WTC11 (cell line): ENCODE measurements at regions not wholly inside any gene's neighbourhood (a gene's known extent, or its start where the extent isn't known, plus 50 kb on each side); places are given as distances from the start of the nearest gene placed in this dataset.

ENCODE experiments used
- ATAC-seq: fragments of 200-7000 bp; cut with Tn5 transposase; 2 replicates; pipeline ENCODE4 v1.10.0; 2021; ENCODE audit warnings: mild to moderate bottlenecking, moderate library complexity
- CTCF ChIA-PET: fragments of 300-600 bp; sonication (Branson Sonifier 250); formaldehyde crosslinking; loops from one replicate; lab custom pipeline; 2021; ENCODE audit warnings: antibody characterized with exemption; lab: Charles Lee
- POLR2A ChIA-PET: fragments of 350-600 bp; sonication (Branson Sonifier 250); formaldehyde crosslinking; loops from one replicate; lab custom pipeline; 2021; ENCODE audit warnings: antibody characterized with exemption; lab: Charles Lee
- DNase-seq: peaks from one replicate; pipeline ENCODE4 v3.0.0; 2021; ENCODE audit warnings: low spot score
- H3K27ac Mint-ChIP-seq: 2 replicates; pipeline ENCODE4 v1.8.0; 2021; ENCODE audit warnings: mixed read lengths
- H3K27me3 Mint-ChIP-seq: 2 replicates; pipeline ENCODE4 v1.8.0; 2021; ENCODE audit warnings: low read depth, mild to moderate bottlenecking, moderate library complexity, mixed read lengths
- H3K36me3 Mint-ChIP-seq: 2 replicates; pipeline ENCODE4 v1.8.0; 2021; ENCODE audit warnings: mixed read lengths
- H3K4me1 Mint-ChIP-seq: 2 replicates; pipeline ENCODE4 v1.8.0; 2022; ENCODE audit warnings: mixed read lengths
- H3K4me3 Mint-ChIP-seq: 2 replicates; pipeline ENCODE4 v1.8.0; 2021; ENCODE audit warnings: mild to moderate bottlenecking, moderate library complexity, mixed read lengths
- H3K9me3 Mint-ChIP-seq: 2 replicates; pipeline ENCODE4 v1.8.0; 2021; ENCODE audit warnings: mixed read lengths
- AFF4 ChIP-seq: sonication (generic); formaldehyde crosslinking; IDR thresholded peaks from 2 replicates; pipeline ENCODE4 v1.8.1; 2023; ENCODE audit warnings: mild to moderate bottlenecking, missing genetic modification reagents, borderline replicate concordance
- ARID4B ChIP-seq: sonication (generic); formaldehyde crosslinking; IDR thresholded peaks from 2 replicates; pipeline ENCODE4 v1.8.0; 2023; ENCODE audit warnings: missing genetic modification reagents, mild to moderate bottlenecking, borderline replicate concordance
- ATF2 ChIP-seq: sonication (generic); formaldehyde crosslinking; IDR thresholded peaks from 2 replicates; pipeline ENCODE4 v1.8.1; 2022; ENCODE audit warnings: low read depth, missing genetic modification reagents, borderline replicate concordance
- ATF6 ChIP-seq: sonication (generic); formaldehyde crosslinking; IDR thresholded peaks from 2 replicates; pipeline ENCODE4 v1.8.1; 2023; ENCODE audit warnings: mild to moderate bottlenecking, missing genetic modification reagents
- CREB1 ChIP-seq: sonication (generic); formaldehyde crosslinking; IDR thresholded peaks from 2 replicates; pipeline ENCODE4 v1.8.0; 2023; ENCODE audit warnings: mild to moderate bottlenecking, missing genetic modification reagents
- E2F1 ChIP-seq: sonication (generic); formaldehyde crosslinking; IDR thresholded peaks from 2 replicates; pipeline ENCODE4 v1.8.0; 2022; ENCODE audit warnings: mild to moderate bottlenecking, missing genetic modification reagents
- ETV6 ChIP-seq: sonication (generic); formaldehyde crosslinking; IDR thresholded peaks from 2 replicates; pipeline ENCODE4 v1.8.1; 2022; ENCODE audit warnings: mild to moderate bottlenecking, missing genetic modification reagents
- NFATC4 ChIP-seq: fragments of 250-450 bp; sonication (Bioruptor Pico); IDR thresholded peaks from 2 replicates; pipeline ENCODE4 v1.9.0; 2021; ENCODE audit warnings: mild to moderate bottlenecking
- NR1H2 ChIP-seq: sonication (generic); formaldehyde crosslinking; IDR thresholded peaks from 2 replicates; pipeline ENCODE4 v1.9.0; 2021; ENCODE audit warnings: mild to moderate bottlenecking, moderate library complexity, missing genetic modification reagents
- SMAD4 ChIP-seq: sonication (generic); formaldehyde crosslinking; IDR thresholded peaks from 2 replicates; pipeline ENCODE4 v1.8.0; 2022; ENCODE audit warnings: mild to moderate bottlenecking, missing genetic modification reagents
- TEAD1 ChIP-seq: sonication (generic); formaldehyde crosslinking; IDR thresholded peaks from 2 replicates; pipeline ENCODE4 v1.8.0; 2022; ENCODE audit warnings: mild to moderate bottlenecking, missing genetic modification reagents
- TP53 ChIP-seq: sonication (generic); formaldehyde crosslinking; IDR thresholded peaks from 2 replicates; pipeline ENCODE4 v1.8.1; 2023; ENCODE audit warnings: mild to moderate bottlenecking, missing genetic modification reagents
- ZNF219 ChIP-seq: sonication (generic); formaldehyde crosslinking; IDR thresholded peaks from 2 replicates; pipeline ENCODE4 v1.8.0; 2023; ENCODE audit warnings: missing genetic modification reagents, mild to moderate bottlenecking, borderline replicate concordance
- ZNF317 ChIP-seq: sonication (generic); formaldehyde crosslinking; IDR thresholded peaks from 2 replicates; pipeline ENCODE4 v1.8.1; 2023; ENCODE audit warnings: low read depth, mild to moderate bottlenecking, moderate library complexity, missing genetic modification reagents, borderline replicate concordance
- ZNF512 ChIP-seq: sonication (generic); formaldehyde crosslinking; IDR thresholded peaks from 2 replicates; pipeline ENCODE4 v1.8.1; 2022; ENCODE audit warnings: missing genetic modification reagents, borderline replicate concordance
- ZSCAN18 ChIP-seq: fragments of 250-450 bp; sonication (Bioruptor Pico); IDR thresholded peaks from 2 replicates; pipeline ENCODE4 v2.1.2; 2022; ENCODE audit warnings: mild to moderate bottlenecking, moderate library complexity

- TF ChIP-seq ZNF512 (CRISPR knock-in tag) = no peak
- no peak for TF ChIP-seq ARID4B
- no peak for TF ChIP-seq TP53 (CRISPR knock-in tag)
- TF ChIP-seq ETV6 (CRISPR knock-in tag) = no peak
These were observed 252.7 kb downstream of the SOD2 start (continued) for GRCh38 chr6:159440349-159440748.

GRCh38 chr6:159439651-159440050 is 253.4 kb downstream of the SOD2 start:
- Mint-ChIP-seq H3K36me3 (peaks cover 2% of the 10 kb centered on the region; the same call in 1 of the 2 replicates), H3K27ac (no peak overlapping the region), H3K9me3 (peaks cover 6% of the 10 kb centered on the region), H3K4me1 (peaks cover 7% of the 10 kb centered on the region; the same call in 1 of the 2 replicates), H3K27me3 (peaks cover 11% of the 10 kb centered on the region), H3K4me3 (no peak overlapping the region)
- ChIA-PET CTCF (interaction anchor here (1.3 kb wide), 1 partner anchor 187 kb away, joined by 3 read pairs; no protein-coding TSS in a partner anchor), POLR2A (no interaction called here)
- ATAC-seq = no peak
- no peak for DNase-seq
- no peak for TF ChIP-seq ATF6 (CRISPR knock-in tag)
- no peak for TF ChIP-seq ZNF317 (CRISPR knock-in tag)
- no peak for TF ChIP-seq SMAD4 (CRISPR knock-in tag)
- TF ChIP-seq ZNF219 (CRISPR knock-in tag) = no peak
- TF ChIP-seq NR1H2 (CRISPR knock-in tag) = no peak
- no peak for TF ChIP-seq ZSCAN18
- no peak for TF ChIP-seq NFATC4
- no peak for TF ChIP-seq ATF2
- no peak for TF ChIP-seq AFF4
- TF ChIP-seq E2F1 (CRISPR knock-in tag) = no peak
- no peak for TF ChIP-seq TEAD1
- TF ChIP-seq CREB1 (CRISPR knock-in tag) = no peak
